Thoracic aorta (tissue), 2 donors: ENCODE measurements at regions not wholly inside any gene's neighbourhood (a gene's known extent, or its start where the extent isn't known, plus 50 kb on each side); places are given as distances from the start of the nearest gene placed in this dataset.

Source experiments
- ATAC-seq: fragments of 150-250 bp; one replicate; pipeline ENCODE4 v1.8.0; 2017; ENCODE audit warnings: low read depth; ENCODE audit not compliant: insufficient number of reproducible peaks, low FRiP score
- DNase-seq: peaks from one replicate; pipeline ENCODE4 v3.0.0-alpha.2; 2020; ENCODE audit warnings: low spot score
- H3K27ac ChIP-seq, 2 donors: fragments of 200-600 bp; sonication (generic); 1 replicate in 1 of 2; 2 replicates in 1 of 2; pipeline ENCODE4 v1.5.1; 2016; ENCODE audit warnings: mild to moderate bottlenecking in 2 of 2, moderate library complexity in 2 of 2
- H3K27me3 ChIP-seq: fragments of 200-600 bp; sonication (generic); replicated peaks from 2 replicates; pipeline ENCODE4 v1.6.0; 2016; ENCODE audit warnings: mild to moderate bottlenecking; ENCODE audit not compliant: insufficient read depth
- H3K36me3 ChIP-seq: fragments of 200-600 bp; sonication (generic); one replicate; pipeline ENCODE4 v1.5.1; 2016
- H3K4me1 ChIP-seq, 2 donors: fragments of 200-600 bp; sonication (generic); 1 replicate in 1 of 2; 2 replicates in 1 of 2; pipeline versions ENCODE4 v1.5.1 to v1.6.0; 2016; ENCODE audit warnings: low read depth in 2 of 2, mild to moderate bottlenecking in 1 of 2; ENCODE audit not compliant: control insufficient read depth in 1 of 2
- H3K4me3 ChIP-seq: fragments of 200-600 bp; sonication (generic); 2 replicates; pipeline ENCODE4 v1.5.1; 2016; ENCODE audit warnings: mild to moderate bottlenecking
- H3K9me3 ChIP-seq: fragments of 200-600 bp; sonication (generic); 2 replicates; pipeline ENCODE4 v1.5.1; 2016
- TF ChIP-seq, protein P1 (sequence below): fragments of 200-600 bp; sonication (generic); IDR thresholded peaks from one replicate; pipeline ENCODE4 v1.5.1; 2019; ENCODE audit warnings: antibody characterized with exemption

DNA sequence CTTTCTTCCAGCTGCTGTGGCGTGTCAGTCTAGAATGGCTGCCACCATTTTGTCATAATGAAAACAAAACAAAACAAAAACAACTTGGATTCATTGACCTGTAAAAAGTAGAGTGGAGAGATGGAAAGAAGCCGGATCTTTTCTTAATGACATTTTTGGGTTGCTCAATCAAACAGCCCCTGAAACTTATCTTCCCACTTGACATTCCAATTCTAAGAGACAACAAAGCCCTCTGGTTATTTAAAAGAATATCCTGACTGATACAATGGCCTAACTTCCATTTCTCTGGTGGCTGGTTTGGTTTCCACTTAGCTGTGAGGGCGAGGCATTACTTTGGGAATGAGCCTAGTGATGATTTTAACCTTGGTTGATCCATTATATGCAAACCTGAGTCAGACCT is 123.7 kb downstream of the AQP4 start:
- Histone ChIP-seq H3K27ac (no peak overlapping the region), H3K36me3 (no peaks in the 10 kb centered on the region), H3K27me3 (no peaks in the 10 kb centered on the region), H3K9me3 (no peaks in the 10 kb centered on the region), H3K4me3 (no peak overlapping the region), H3K4me1 (no peaks in the 10 kb centered on the region)
- ATAC-seq (no peak), DNase-seq (no peak)
- TF ChIP-seq, protein P1, sequence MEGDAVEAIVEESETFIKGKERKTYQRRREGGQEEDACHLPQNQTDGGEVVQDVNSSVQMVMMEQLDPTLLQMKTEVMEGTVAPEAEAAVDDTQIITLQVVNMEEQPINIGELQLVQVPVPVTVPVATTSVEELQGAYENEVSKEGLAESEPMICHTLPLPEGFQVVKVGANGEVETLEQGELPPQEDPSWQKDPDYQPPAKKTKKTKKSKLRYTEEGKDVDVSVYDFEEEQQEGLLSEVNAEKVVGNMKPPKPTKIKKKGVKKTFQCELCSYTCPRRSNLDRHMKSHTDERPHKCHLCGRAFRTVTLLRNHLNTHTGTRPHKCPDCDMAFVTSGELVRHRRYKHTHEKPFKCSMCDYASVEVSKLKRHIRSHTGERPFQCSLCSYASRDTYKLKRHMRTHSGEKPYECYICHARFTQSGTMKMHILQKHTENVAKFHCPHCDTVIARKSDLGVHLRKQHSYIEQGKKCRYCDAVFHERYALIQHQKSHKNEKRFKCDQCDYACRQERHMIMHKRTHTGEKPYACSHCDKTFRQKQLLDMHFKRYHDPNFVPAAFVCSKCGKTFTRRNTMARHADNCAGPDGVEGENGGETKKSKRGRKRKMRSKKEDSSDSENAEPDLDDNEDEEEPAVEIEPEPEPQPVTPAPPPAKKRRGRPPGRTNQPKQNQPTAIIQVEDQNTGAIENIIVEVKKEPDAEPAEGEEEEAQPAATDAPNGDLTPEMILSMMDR, result no peak

DNA sequence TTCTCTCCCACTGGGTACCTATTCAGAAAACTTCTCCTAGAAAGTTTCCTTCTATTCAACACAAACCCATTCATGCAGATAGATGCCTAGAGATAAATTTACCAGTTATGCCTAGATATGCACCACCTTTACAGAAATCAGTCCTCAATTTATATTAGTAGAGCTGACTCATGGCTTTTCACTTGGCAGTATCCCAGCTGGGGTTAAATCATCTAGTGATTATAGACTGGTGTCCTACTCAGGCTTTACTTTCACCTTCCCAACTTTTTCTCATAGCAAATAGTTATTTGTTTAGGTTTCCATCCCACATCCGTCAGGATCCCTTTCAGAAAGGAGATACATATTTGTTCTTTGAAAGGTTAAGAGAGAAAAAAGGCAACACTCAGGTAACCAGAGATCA is 124.5 kb downstream of the AQP4 start:
- TF ChIP-seq, protein P1, result no peak
- no peaks in the 10 kb centered on the region for H3K36me3 ChIP-seq
- no peak overlapping the region for H3K4me3 ChIP-seq
- ATAC-seq (no peak), DNase-seq (no peak)
- no peaks in the 10 kb centered on the region for H3K4me1 ChIP-seq
- H3K27me3 ChIP-seq, result no peaks in the 10 kb centered on the region
- no peaks in the 10 kb centered on the region for H3K9me3 ChIP-seq
- no peak overlapping the region for H3K27ac ChIP-seq

DNA sequence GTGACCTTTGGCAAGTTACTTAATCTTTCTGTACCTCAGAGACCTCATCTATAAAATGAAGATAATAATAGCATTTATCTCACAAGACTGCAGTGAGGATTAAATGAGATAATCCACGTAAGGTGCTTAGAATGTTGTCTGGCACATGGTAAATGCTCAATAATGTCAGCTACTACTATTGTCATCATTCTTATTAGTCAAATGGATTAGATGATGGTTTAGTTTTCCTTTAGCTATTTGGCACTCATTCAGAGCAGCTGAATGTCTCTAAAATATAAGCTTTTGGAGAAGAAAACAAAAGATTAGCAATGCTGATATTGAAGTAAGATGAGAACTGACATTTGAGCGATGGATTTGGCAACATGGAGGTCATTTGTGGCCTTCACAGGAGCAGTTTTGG is 125.1 kb downstream of the AQP4 start:
- H3K9me3 ChIP-seq, result no peaks in the 10 kb centered on the region
- H3K27me3 ChIP-seq, result no peaks in the 10 kb centered on the region
- no peaks in the 10 kb centered on the region for H3K36me3 ChIP-seq
- TF ChIP-seq, protein P1, result no peak
- no peak overlapping the region for H3K4me3 ChIP-seq
- H3K27ac ChIP-seq, result no peak overlapping the region
- no peak for DNase-seq
- no peaks in the 10 kb centered on the region for H3K4me1 ChIP-seq
- ATAC-seq, result no peak

DNA sequence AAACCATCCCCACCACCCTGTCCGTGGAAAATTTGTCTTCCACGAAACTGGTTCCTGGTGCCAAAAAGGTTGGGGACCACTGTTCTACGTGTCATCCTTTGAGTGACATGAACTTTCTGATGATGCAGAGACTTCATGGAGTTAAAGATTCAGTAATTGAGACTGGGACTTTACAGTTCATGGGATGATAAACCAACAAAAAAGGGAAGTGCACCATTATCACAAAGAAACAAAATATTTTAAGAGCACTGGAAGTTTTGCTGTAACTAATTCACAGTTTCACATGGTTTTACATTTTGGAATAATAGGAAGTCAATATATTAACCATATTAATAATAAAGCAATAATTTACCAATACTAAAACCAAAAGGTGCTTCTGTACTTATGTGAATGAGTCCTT is 126.8 kb downstream of the AQP4 start:
- DNase-seq (no peak), ATAC-seq (no peak)
- Histone ChIP-seq H3K4me1 (no peaks in the 10 kb centered on the region), H3K36me3 (no peaks in the 10 kb centered on the region), H3K9me3 (no peaks in the 10 kb centered on the region), H3K27ac (no peak overlapping the region), H3K4me3 (no peak overlapping the region), H3K27me3 (no peaks in the 10 kb centered on the region)
- TF ChIP-seq, protein P1, result no peak

DNA sequence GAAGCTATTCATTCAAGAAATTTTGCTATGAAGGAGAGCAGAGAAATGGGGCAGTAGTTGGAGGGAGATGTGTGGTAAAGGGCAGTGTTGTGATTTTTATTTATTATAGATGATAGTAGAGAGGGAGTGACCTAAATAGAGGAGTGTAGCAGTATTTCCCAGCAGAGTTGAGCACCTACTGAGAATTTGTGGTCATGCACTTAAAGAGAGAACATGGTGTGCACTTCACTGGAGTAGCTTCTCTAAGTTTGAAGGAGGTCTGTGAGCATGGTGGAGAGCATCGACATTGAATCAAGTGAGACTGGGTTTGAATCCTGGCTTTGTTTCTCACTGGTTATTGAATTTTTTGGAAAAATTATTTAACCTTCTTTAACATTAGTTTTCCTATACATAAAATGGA is 129.2 kb downstream of the AQP4 start:
- Histone ChIP-seq H3K9me3 (no peaks in the 10 kb centered on the region), H3K4me3 (no peak overlapping the region), H3K27me3 (no peaks in the 10 kb centered on the region), H3K4me1 (no peaks in the 10 kb centered on the region), H3K27ac (no peak overlapping the region), H3K36me3 (no peaks in the 10 kb centered on the region)
- TF ChIP-seq, protein P1, result no peak
- DNase-seq, result no peak
- ATAC-seq, result no peak
